GM12878 (cell line): ENCODE measurements at regions not wholly inside any gene's neighbourhood (a gene's known extent, or its start where the extent isn't known, plus 50 kb on each side); places are given as distances from the start of the nearest gene placed in this dataset.

ENCODE experiments used
- ATAC-seq: fragments of 200-7000 bp; cut with Tn5 transposase; 3 replicates; pipeline ENCODE4 v1.9.1; 2020; ENCODE audit warnings: mild to moderate bottlenecking, moderate library complexity
- BruUV-seq: library from RNA; stranded (reverse); fragments of 400-500 nt; replicated peaks from 2 replicates; lab custom pipeline; 2021; lab: Mats Ljungman, UMichigan
- CTCF ChIA-PET: fragments of 300-600 bp; sonication (Branson Sonifier 250); formaldehyde crosslinking; extraction: SDS; loops from one replicate; lab custom pipeline; 2021; ENCODE audit warnings: inconsistent platforms; lab: Yijun Ruan, JAX
- POLR2A ChIA-PET: fragments of 350-600 bp; formaldehyde crosslinking; extraction: SDS; loops from one replicate; lab custom pipeline; 2021; ENCODE audit warnings: inconsistent platforms; lab: Charles Lee
- RAD21 ChIA-PET: fragments of 300-600 bp; sonication (Branson Sonifier 250); formaldehyde crosslinking; loops from one replicate; lab custom pipeline; 2023; ENCODE audit warnings: antibody characterized with exemption; ENCODE audit not compliant: unreplicated experiment; lab: Charles Lee
- SMC1A ChIA-PET: fragments of 300-600 bp; sonication (Branson Sonifier 250); formaldehyde crosslinking; loops from one replicate; lab custom pipeline; 2023; ENCODE audit not compliant: unreplicated experiment, uncharacterized antibody; lab: Charles Lee
- DNase-seq: peaks from one replicate; pipeline ENCODE4 v3.0.0-alpha.2; 2011; ENCODE audit warnings: low read depth, low spot score
- FAIRE-seq: peaks from 3 replicates; lab custom pipeline; 2011; peaks lifted over from hg19 to GRCh38; lab: Jason Lieb, UNC
- H2AFZ ChIP-seq: 2 replicates; pipeline ENCODE4 v1.6.0; 2011; ENCODE audit warnings: low read depth, low read length, control low read depth; ENCODE audit not compliant: control insufficient read depth
- H3K27ac ChIP-seq: 2 replicates; pipeline ENCODE4 v1.5.1; 2011; ENCODE audit warnings: control low read depth; ENCODE audit not compliant: control insufficient read depth, insufficient read depth
- H3K27me3 ChIP-seq, 2 experiments: replicated peaks in 1 of 2; 2 replicates each; pipeline versions ENCODE4 v1.6.0 to v1.6.1; 2011; ENCODE audit warnings: low read length in 1 of 2; ENCODE audit not compliant: control insufficient read depth in 2 of 2, insufficient read depth in 2 of 2
- H3K36me3 ChIP-seq, 2 experiments: 2 replicates each; pipeline ENCODE4 v1.5.1; 2011; ENCODE audit warnings: low read length in 1 of 2; ENCODE audit not compliant: control insufficient read depth in 2 of 2, insufficient read depth in 2 of 2
- H3K4me1 ChIP-seq: 2 replicates; pipeline ENCODE4 v1.6.1; 2011; ENCODE audit warnings: mild to moderate bottlenecking, low read length, moderate library complexity, mixed read lengths; ENCODE audit not compliant: control insufficient read depth, insufficient read depth
- H3K4me2 ChIP-seq: 2 replicates; pipeline ENCODE4 v1.6.0; 2011; ENCODE audit warnings: control low read depth; ENCODE audit not compliant: control insufficient read depth, insufficient read depth
- H3K4me3 ChIP-seq: fragments of 200-600 bp; sonication (generic); 2 replicates; pipeline ENCODE4 v1.5.1; 2016
- H3K79me2 ChIP-seq: 2 replicates; pipeline ENCODE4 v1.6.0; 2011; ENCODE audit warnings: low read length; ENCODE audit not compliant: control insufficient read depth, insufficient read depth
- H3K9ac ChIP-seq: 2 replicates; pipeline ENCODE4 v1.8.0; 2011; ENCODE audit warnings: low read length, control low read depth, mixed read lengths; ENCODE audit not compliant: control insufficient read depth, insufficient read depth
- H3K9me3 ChIP-seq: replicated peaks from 3 replicates; pipeline ENCODE4 v1.5.1; 2011; ENCODE audit warnings: mild to moderate bottlenecking, low read length; ENCODE audit not compliant: control insufficient read depth, insufficient read depth
- H4K20me1 ChIP-seq: 2 replicates; pipeline ENCODE4 v1.6.0; 2011; ENCODE audit not compliant: control insufficient read depth, insufficient read depth
- BCL3 ChIP-seq: IDR thresholded peaks from 2 replicates; pipeline ENCODE4 v1.6.1; 2011; ENCODE audit warnings: borderline replicate concordance, low read depth, mild to moderate bottlenecking, moderate library complexity, low read length; ENCODE audit not compliant: insufficient read depth, poor library complexity, severe bottlenecking
- CEBPB ChIP-seq, 2 experiments: fragments of 150-350 bp in 1 of 2; IDR thresholded peaks; 2 replicates each; pipeline ENCODE4 v1.6.1; 2012 to 2014; ENCODE audit warnings: low read depth in 2 of 2, low read length in 2 of 2, borderline replicate concordance in 1 of 2, inconsistent platforms in 1 of 2
- E2F4 ChIP-seq: IDR thresholded peaks from 2 replicates; pipeline ENCODE4 v1.6.1; 2012; ENCODE audit warnings: low read depth, low read length, improper control_type of control experiment
- GATAD2B ChIP-seq: fragments of 450-650 bp; conservative IDR thresholded peaks from 2 replicates; pipeline ENCODE4 v1.6.1; 2017; ENCODE audit warnings: low read depth, mild to moderate bottlenecking, moderate library complexity
- IRF3 ChIP-seq: fragments of 450-650 bp; IDR thresholded peaks from 2 replicates; pipeline ENCODE4 v1.6.1; 2014; ENCODE audit warnings: mild to moderate bottlenecking
- NR2F1 ChIP-seq: fragments of 450-650 bp; conservative IDR thresholded peaks from 2 replicates; pipeline ENCODE4 v1.6.1; 2017; ENCODE audit warnings: mild to moderate bottlenecking
- PAX5 ChIP-seq: IDR thresholded peaks from 2 replicates; pipeline ENCODE4 v1.6.1; 2011; ENCODE audit warnings: low read depth, low read length, borderline replicate concordance
- POLR2AphosphoS5 ChIP-seq: IDR thresholded peaks from 2 replicates; pipeline ENCODE4 v1.6.1; 2011; ENCODE audit warnings: mild to moderate bottlenecking, low read length, inconsistent platforms
- SRF ChIP-seq, 2 experiments: IDR thresholded peaks; 2 replicates each; pipeline ENCODE4 v1.6.1; 2011; ENCODE audit warnings: low read depth in 2 of 2, low read length in 2 of 2, mild to moderate bottlenecking in 1 of 2, moderate library complexity in 1 of 2
- STAT3 ChIP-seq: IDR thresholded peaks from 2 replicates; pipeline ENCODE4 v1.6.1; 2011; ENCODE audit warnings: low read depth, low read length, improper control_type of control experiment
- ZNF24 ChIP-seq: fragments of 450-650 bp; IDR thresholded peaks from 2 replicates; pipeline ENCODE4 v1.6.1; 2017; ENCODE audit warnings: antibody characterized with exemption, mild to moderate bottlenecking
- ZNF687 ChIP-seq: fragments of 450-650 bp; IDR thresholded peaks from 2 replicates; pipeline ENCODE4 v1.6.1; 2017; ENCODE audit warnings: mild to moderate bottlenecking, moderate library complexity
- WGBS: methylation state at CpG from one replicate; pipeline ENCODE4 v1.1.6; 2016; ENCODE audit warnings: low lambda C conversion rate; ENCODE audit not compliant: insufficient replicate concordance, insufficient coverage; ENCODE audit errors: missing lambda C conversion rate; 5-methylcytosine and 5-hydroxymethylcytosine counted together
- in situ Hi-C: fragments of 300-500 bp; cut with MboI; formaldehyde crosslinking; loops from 9 replicates; pipeline ENCODE4 v1.14.3; 2018; ENCODE audit warnings: mixed read lengths
- intact Hi-C: fragments of 100-400 bp; cut with micrococcal nuclease; formaldehyde crosslinking; loops from one replicate; pipeline ENCODE4 v1.14.2; 2022; ENCODE audit not compliant: unreplicated experiment

GRCh38 chr14:62251237-62251636 lies 489.0 kb downstream of the SNAPC1 start:
- no peak overlapping the region for H3K27ac ChIP-seq
- 0% methylated on average over 4 of the region's 4 CpGs for WGBS
- H2AFZ ChIP-seq, result no peak overlapping the region
- CTCF ChIA-PET, result no interaction called here
- BruUV-seq, result no TSS peak
- in situ Hi-C loops, result no loop called here
- intact Hi-C loops, result no loop called here
- no peaks in the 10 kb centered on the region for H3K4me1 ChIP-seq
- SMC1A ChIA-PET, result no interaction called here
- no peaks in the 10 kb centered on the region for H3K9me3 ChIP-seq
- POLR2A ChIA-PET, result no interaction called here
- ATAC-seq, result no peak
- H3K4me2 ChIP-seq, result no peak overlapping the region
- H3K27me3 ChIP-seq, result no peaks in the 10 kb centered on the region
- no peak for DNase-seq
- H3K36me3 ChIP-seq, result no peaks in the 10 kb centered on the region
- no peak overlapping the region for H3K4me3 ChIP-seq
- H4K20me1 ChIP-seq, result no peaks in the 10 kb centered on the region
- H3K9ac ChIP-seq, result no peak overlapping the region
- RAD21 ChIA-PET, result no interaction called here
- no peaks in the 10 kb centered on the region for H3K79me2 ChIP-seq
- no peak for FAIRE-seq
- TF ChIP-seq PAX5 (no peak), SRF (IDR thresholded peaks at IDR 0.05; ENCODE audit: low read depth in 2 of 2, low read length in 2 of 2) (no peak), GATAD2B (no peak), ZNF687 (no peak), ZNF24 (no peak), STAT3 (no peak), E2F4 (no peak), NR2F1 (no peak), POLR2AphosphoS5 (no peak), BCL3 (no peak), CEBPB (IDR thresholded peaks at IDR 0.05; ENCODE audit: borderline replicate concordance in 1 of 2, low read depth in 2 of 2, low read length in 2 of 2) (no peak), IRF3 (no peak)
